MCF 10A (cell line): ENCODE measurements at regions not wholly inside any gene's neighbourhood (a gene's known extent, or its start where the extent isn't known, plus 50 kb on each side); places are given as distances from the start of the nearest gene placed in this dataset.

Experiments
- BruUV-seq: library from RNA; stranded (reverse); fragments of 400-500 nt; replicated peaks from 2 replicates; lab custom pipeline; 2021; lab: Mats Ljungman, UMichigan
- CTCF ChIA-PET: fragments of 300-600 bp; sonication (Branson Sonifier 250); formaldehyde crosslinking; extraction: SDS; loops from one replicate; lab custom pipeline; 2021; ENCODE audit warnings: antibody characterized with exemption, inconsistent platforms; lab: Yijun Ruan, JAX
- POLR2A ChIA-PET: fragments of 300-600, 350-650 bp; sonication (Branson Sonifier 250); formaldehyde crosslinking; extraction: SDS; loops from one replicate; lab custom pipeline; 2020; ENCODE audit warnings: antibody characterized with exemption, inconsistent platforms; lab: Yijun Ruan, JAX
- DNase-seq: peaks from one replicate; pipeline ENCODE4 v3.0.0-alpha.2; 2018; ENCODE audit not compliant: unreplicated experiment
- H3K27ac Mint-ChIP-seq: one replicate; pipeline ENCODE4 v1.8.0; 2022; ENCODE audit warnings: mild to moderate bottlenecking, low read depth, mixed read lengths; ENCODE audit not compliant: unreplicated experiment
- H3K27me3 Mint-ChIP-seq: one replicate; pipeline ENCODE4 v1.8.0; 2022; ENCODE audit warnings: mixed read lengths; ENCODE audit not compliant: insufficient read depth, unreplicated experiment
- H3K36me3 Mint-ChIP-seq: one replicate; pipeline ENCODE4 v1.8.0; 2022; ENCODE audit warnings: mild to moderate bottlenecking, moderate library complexity, mixed read lengths; ENCODE audit not compliant: insufficient read depth, unreplicated experiment
- H3K4me1 Mint-ChIP-seq: one replicate; pipeline ENCODE4 v1.8.0; 2022; ENCODE audit warnings: mixed read lengths; ENCODE audit not compliant: insufficient read depth, unreplicated experiment
- H3K4me3 Mint-ChIP-seq: one replicate; pipeline ENCODE4 v1.8.0; 2022; ENCODE audit warnings: mild to moderate bottlenecking, moderate library complexity, mixed read lengths; ENCODE audit not compliant: unreplicated experiment
- H3K9me3 Mint-ChIP-seq: one replicate; pipeline ENCODE4 v1.8.0; 2022; ENCODE audit warnings: mixed read lengths; ENCODE audit not compliant: unreplicated experiment
- CTCF ChIP-seq: fragments of 200-600 bp; IDR thresholded peaks from one replicate; pipeline ENCODE4 v1.8.0; 2022; ENCODE audit warnings: antibody characterized with exemption, mild to moderate bottlenecking; ENCODE audit not compliant: unreplicated experiment
- intact Hi-C: fragments of 100-400 bp; cut with micrococcal nuclease; formaldehyde crosslinking; loops from 2 replicates; pipeline ENCODE4 v1.14.1; 2022

- POLR2A ChIA-PET: no interaction called here
- CTCF ChIA-PET: no interaction called here
- DNase-seq: no peak
- no peaks in the 10 kb centered on the region for H3K4me1 Mint-ChIP-seq
- no peaks in the 10 kb centered on the region for H3K9me3 Mint-ChIP-seq
- H3K27ac Mint-ChIP-seq: no peak overlapping the region
- TF ChIP-seq CTCF: no peak
- BruUV-seq: no TSS peak
- no peaks in the 10 kb centered on the region for H3K27me3 Mint-ChIP-seq
- intact Hi-C loops: no loop called here
- H3K4me3 Mint-ChIP-seq: no peak overlapping the region
- H3K36me3 Mint-ChIP-seq: no peaks in the 10 kb centered on the region
Measured at GRCh38 chr2:17162713-17163112, 355.5 kb downstream of the RAD51AP2 start.

DNA sequence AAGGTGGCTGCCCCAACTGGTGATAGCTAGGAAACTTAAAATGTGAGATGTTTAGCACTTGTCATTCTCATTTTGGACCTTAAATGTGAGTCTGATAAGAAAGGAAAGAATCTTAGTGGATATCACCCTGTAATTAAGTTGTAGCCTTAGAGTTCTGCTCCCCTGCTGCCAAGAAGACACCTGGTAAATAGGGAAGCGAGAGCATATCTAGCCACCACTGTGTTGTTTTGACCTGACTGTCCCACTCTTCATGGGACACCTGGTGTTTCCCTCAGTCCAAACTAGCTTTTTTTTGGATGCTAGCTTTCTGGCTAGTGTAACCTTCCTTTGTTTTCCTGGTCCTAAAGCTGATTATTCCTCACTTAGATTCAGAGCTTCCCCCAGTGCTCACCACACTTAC lies 357.6 kb downstream of the RAD51AP2 start:
- Mint-ChIP-seq H3K27ac (no peak overlapping the region), H3K27me3 (no peaks in the 10 kb centered on the region), H3K9me3 (no peaks in the 10 kb centered on the region), H3K4me1 (no peaks in the 10 kb centered on the region), H3K36me3 (no peaks in the 10 kb centered on the region), H3K4me3 (no peak overlapping the region)
- no peak for TF ChIP-seq CTCF
- no peak for DNase-seq
- intact Hi-C loops: no loop called here
- ChIA-PET POLR2A (interaction anchor here (1.0 to 1.7 kb wide), 2 partner anchors 11 to 16 kb away, joined by 4 read pairs; no protein-coding TSS in a partner anchor), CTCF (interaction anchor here (0.6 to 1.4 kb wide), 4 partner anchors 8 to 552 kb away, joined by 3 to 6 read pairs (median 4); no protein-coding TSS in a partner anchor)
- BruUV-seq: no TSS peak

DNA sequence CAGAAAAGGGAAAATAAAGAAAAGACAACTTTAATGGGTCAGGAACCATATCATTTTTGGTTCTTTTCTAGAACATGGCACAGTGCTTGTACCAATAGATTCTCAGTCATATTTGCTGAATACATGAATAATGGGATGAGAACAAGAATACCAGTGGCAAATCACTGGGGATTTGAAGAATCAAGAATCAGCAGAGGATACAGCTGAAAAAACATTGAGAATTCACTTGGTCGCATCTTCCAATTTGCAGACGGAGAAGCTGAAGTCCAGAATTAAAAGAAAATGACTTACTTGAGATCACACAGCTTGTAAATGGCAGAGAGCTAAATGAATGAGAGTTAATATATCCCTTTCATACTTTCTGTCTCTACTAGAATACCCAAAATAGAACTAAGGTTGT lies 362.2 kb downstream of the RAD51AP2 start:
- no TSS peak for BruUV-seq
- Mint-ChIP-seq H3K4me1 (no peaks in the 10 kb centered on the region), H3K9me3 (no peaks in the 10 kb centered on the region), H3K36me3 (no peaks in the 10 kb centered on the region), H3K27ac (no peak overlapping the region), H3K4me3 (no peak overlapping the region), H3K27me3 (no peaks in the 10 kb centered on the region)
- intact Hi-C loops: no loop called here
- no peak for TF ChIP-seq CTCF
- DNase-seq: no peak
- ChIA-PET POLR2A (no interaction called here), CTCF (interaction anchor here (1.7 kb wide), 1 partner anchor 153 kb away, joined by 10 read pairs; no protein-coding TSS in a partner anchor)

DNA sequence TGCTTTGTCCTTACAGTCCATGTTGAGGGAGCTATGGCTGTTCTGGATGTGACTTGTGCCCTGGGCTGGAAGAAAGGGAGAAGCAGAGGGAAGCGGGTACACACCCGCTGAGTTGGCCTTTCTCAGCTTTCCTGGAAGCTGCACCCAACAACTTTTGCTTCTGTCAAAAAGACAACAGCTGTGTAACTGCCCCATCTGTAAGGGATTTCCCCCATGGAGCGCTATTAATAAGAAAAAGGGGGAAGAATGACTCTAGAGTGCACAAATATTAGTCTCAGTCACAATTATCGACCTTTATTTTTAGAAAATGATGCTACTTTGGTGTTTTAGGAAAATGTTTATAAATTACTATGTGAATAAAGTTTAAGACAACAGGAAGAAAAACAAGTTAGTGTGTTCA lies 368.3 kb downstream of the RAD51AP2 start:
- Mint-ChIP-seq H3K9me3 (no peaks in the 10 kb centered on the region), H3K27me3 (peaks cover 13% of the 10 kb centered on the region), H3K27ac (no peak overlapping the region), H3K36me3 (no peaks in the 10 kb centered on the region), H3K4me3 (no peak overlapping the region), H3K4me1 (no peaks in the 10 kb centered on the region)
- intact Hi-C loops: no loop called here
- no peak for DNase-seq
- no peak for TF ChIP-seq CTCF
- CTCF ChIA-PET: interaction anchor here (0.8 to 4.0 kb wide), 2 partner anchors 374 to 378 kb away, joined by 3 to 28 read pairs; no protein-coding TSS in a partner anchor
- POLR2A ChIA-PET: no interaction called here
- no TSS peak for BruUV-seq
